A549 (cell line): ENCODE measurements at regions not wholly inside any gene's neighbourhood (a gene's known extent, or its start where the extent isn't known, plus 50 kb on each side); places are given as distances from the start of the nearest gene placed in this dataset.
A peak's percentile ranks its signal among the peaks of the same experiment; 100 is the strongest.

Source experiments
- ATAC-seq, 2 experiments: fragments of 200-7000 bp in 1 of 2; fragments of >200 bp in 1 of 2; cut with Nextera tagmentation in 1 of 2; cut with Tn5 transposase in 1 of 2; 3 replicates each; pipeline versions ENCODE4 v1.8.0 to v1.9.1; 2018 to 2020; ENCODE audit warnings: mild to moderate bottlenecking in 1 of 2, moderate library complexity in 1 of 2
- CTCF ChIA-PET: fragments of 300-600 bp; sonication (Branson Sonifier 250); formaldehyde crosslinking; extraction: SDS; loops from one replicate; lab custom pipeline; 2021; ENCODE audit warnings: antibody characterized with exemption, inconsistent platforms; lab: Yijun Ruan, JAX
- POLR2A ChIA-PET: fragments of 350-600 bp; formaldehyde crosslinking; extraction: SDS; loops from one replicate; lab custom pipeline; 2021; ENCODE audit warnings: antibody characterized with exemption, inconsistent platforms; lab: Yijun Ruan, JAX
- DNase-seq, 2 experiments: peaks; one replicate each; pipeline versions ENCODE4 v3.0.0 to v3.0.0-alpha.2; 2011 to 2016; ENCODE audit warnings: low read depth in 1 of 2, low spot score in 1 of 2
- FAIRE-seq: peaks from 2 replicates; lab custom pipeline; 2011; peaks lifted over from hg19 to GRCh38; lab: Jason Lieb, UNC
- H3K27ac ChIP-seq, 2 experiments: fragments of >200 bp; sonication (Bioruptor Twin); formaldehyde crosslinking; 3 replicates each; pipeline ENCODE4 v1.5.1; 2016 to 2017
- H3K4me1 ChIP-seq: fragments of >200 bp; sonication (Bioruptor Twin); formaldehyde crosslinking; 3 replicates; pipeline ENCODE4 v1.6.1; 2016
- H3K4me2 ChIP-seq: fragments of >200 bp; sonication (Bioruptor Twin); formaldehyde crosslinking; 3 replicates; pipeline ENCODE4 v1.6.1; 2016
- H3K4me3 ChIP-seq: fragments of >200 bp; sonication (Bioruptor Twin); formaldehyde crosslinking; 3 replicates; pipeline ENCODE4 v1.5.1; 2016
- H3K9me3 ChIP-seq: fragments of >200 bp; sonication (Bioruptor Twin); formaldehyde crosslinking; 3 replicates; pipeline ENCODE4 v1.6.1; 2016
- BHLHE40 ChIP-seq: IDR thresholded peaks from 2 replicates; pipeline ENCODE4 v1.6.1; 2012; ENCODE audit warnings: low read depth, low read length, inconsistent platforms
- CBX2 ChIP-seq: fragments of 200-600 bp; sonication (generic); IDR thresholded peaks from 2 replicates; pipeline ENCODE4 v1.6.1; 2016; ENCODE audit warnings: low read depth, mild to moderate bottlenecking, borderline replicate concordance
- FOSB ChIP-seq: fragments of 250-450 bp; sonication (Bioruptor Pico); IDR thresholded peaks from 2 replicates; pipeline ENCODE4 v1.5.0; 2020; ENCODE audit warnings: mild to moderate bottlenecking, moderate library complexity
- FOSL2 ChIP-seq, 2 experiments: fragments of 450-650 bp in 1 of 2; fragments of >200 bp in 1 of 2; sonication (Bioruptor Twin) in 1 of 2; formaldehyde crosslinking; IDR thresholded peaks; 2 replicates each; pipeline versions ENCODE4 v1.5.0 to v1.6.1; 2016 to 2020; ENCODE audit warnings: mild to moderate bottlenecking in 1 of 2, moderate library complexity in 1 of 2
- HDAC2 ChIP-seq: fragments of 200-600 bp; sonication (generic); IDR thresholded peaks from 2 replicates; pipeline ENCODE4 v1.6.1; 2016
- HOXB5 ChIP-seq: fragments of 250-450 bp; sonication (Bioruptor Pico); IDR thresholded peaks from 2 replicates; pipeline ENCODE4 v1.5.0; 2020; ENCODE audit warnings: mild to moderate bottlenecking, moderate library complexity
- JUN ChIP-seq, 2 experiments: fragments of >200 bp; sonication (Bioruptor Twin); formaldehyde crosslinking; IDR thresholded peaks; 2 replicates in 1 of 2; 3 replicates in 1 of 2; pipeline ENCODE4 v1.6.1; 2016 to 2017
- NFE2L2 ChIP-seq: fragments of 150-350 bp; conservative IDR thresholded peaks from 2 replicates; pipeline ENCODE4 v1.6.1; 2014; ENCODE audit warnings: low read length
- NR3C1 ChIP-seq: fragments of >200 bp; sonication (Bioruptor Twin); formaldehyde crosslinking; IDR thresholded peaks from 3 replicates; pipeline ENCODE4 v1.6.1; 2017
- PHF8 ChIP-seq: fragments of 200-600 bp; sonication (generic); IDR thresholded peaks from 2 replicates; pipeline ENCODE4 v1.6.1; 2016; ENCODE audit warnings: low read depth, mild to moderate bottlenecking, antibody characterized with exemption, moderate library complexity, borderline replicate concordance
- POLR2A ChIP-seq: IDR thresholded peaks from 2 replicates; pipeline ENCODE4 v1.6.1; 2012; ENCODE audit warnings: mild to moderate bottlenecking, low read length
- RAD21 ChIP-seq, 2 experiments: fragments of >200 bp in 1 of 2; sonication (Bioruptor Twin) in 1 of 2; formaldehyde crosslinking in 1 of 2; IDR thresholded peaks in 1 of 2; conservative IDR thresholded peaks in 1 of 2; 2 replicates in 1 of 2; 3 replicates in 1 of 2; pipeline ENCODE4 v1.6.1; 2012 to 2018; ENCODE audit warnings: inconsistent platforms in 1 of 2
- RNF2 ChIP-seq: fragments of 200-600 bp; sonication (generic); IDR thresholded peaks from 2 replicates; pipeline ENCODE4 v1.6.1; 2016; ENCODE audit warnings: low read depth, mild to moderate bottlenecking, antibody characterized with exemption, moderate library complexity, borderline replicate concordance
- SREBF2 ChIP-seq: fragments of 450-650 bp; IDR thresholded peaks from 2 replicates; pipeline ENCODE4 v1.6.1; 2014; ENCODE audit warnings: mild to moderate bottlenecking, moderate library complexity
- ZC3H11A ChIP-seq: fragments of 450-650 bp; IDR thresholded peaks from 2 replicates; pipeline ENCODE4 v1.6.1; 2014; ENCODE audit warnings: antibody characterized with exemption, mild to moderate bottlenecking
- ZFP36 ChIP-seq: fragments of 450-650 bp; IDR thresholded peaks from 2 replicates; pipeline ENCODE4 v1.6.1; 2014; ENCODE audit warnings: borderline replicate concordance; ENCODE audit not compliant: partially characterized antibody
- WGBS: methylation state at CpG from one replicate; pipeline ENCODE4 v1.1.6; 2017; ENCODE audit errors: missing lambda C conversion rate; 5-methylcytosine and 5-hydroxymethylcytosine counted together
- TF ChIP-seq, protein P1 (sequence below): fragments of 200-600 bp; sonication (generic); IDR thresholded peaks from 2 replicates; pipeline ENCODE4 v1.6.1; 2016; ENCODE audit warnings: antibody characterized with exemption, mild to moderate bottlenecking, moderate library complexity
- TF ChIP-seq, protein P2 (sequence below): fragments of >200 bp; sonication (Bioruptor Twin); formaldehyde crosslinking; IDR thresholded peaks from 2 replicates; pipeline ENCODE4 v1.6.1; 2016
- TF ChIP-seq, protein P3 (sequence below): fragments of >200 bp; sonication (Bioruptor Twin); formaldehyde crosslinking; IDR thresholded peaks from 3 replicates; pipeline ENCODE4 v1.5.1; 2016
- TF ChIP-seq, protein P4 (sequence below): IDR thresholded peaks from 2 replicates; pipeline ENCODE4 v1.6.1; 2012
- TF ChIP-seq, protein P5 (sequence below): fragments of 450-650 bp; IDR thresholded peaks from 2 replicates; pipeline ENCODE4 v1.6.1; 2014; ENCODE audit warnings: antibody characterized with exemption

DNA sequence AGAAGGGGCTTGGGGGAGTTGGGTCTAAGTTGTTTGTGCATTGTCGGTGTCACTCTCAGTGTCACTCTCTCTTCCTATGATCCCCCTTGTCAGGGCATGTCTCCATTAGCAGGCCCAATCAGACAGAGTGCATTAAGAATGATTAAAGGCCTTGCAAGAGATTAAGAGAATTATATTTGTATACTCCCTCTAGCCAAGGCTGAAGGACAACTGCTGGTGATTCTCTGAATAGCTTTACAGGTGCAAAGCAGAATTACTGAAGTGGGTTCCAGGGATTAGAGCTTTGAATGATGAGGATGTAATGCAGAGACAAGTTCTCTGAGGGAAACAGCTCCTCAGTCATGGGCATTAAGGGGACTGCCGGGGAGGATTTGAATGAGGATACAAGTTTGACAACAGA, 104.8 kb upstream of the LGALSL start:
- CTCF ChIA-PET: interaction anchor here (0.7 to 19.1 kb wide), 4 partner anchors 11 to 139 kb away, joined by 3 to 192 read pairs (median 6); no protein-coding TSS in a partner anchor
- Histone ChIP-seq H3K9me3 (no peaks in the 10 kb centered on the region), H3K4me1 (0 out of 3 replicates have a peak, but pooled peaks cover 3% of the 10 kb centered on the region), H3K4me2 (no peak overlapping the region), H3K4me3 (no peak overlapping the region), H3K27ac (no peak overlapping the region)
- TF ChIP-seq NFE2L2 (no peak), SREBF2 (no peak), ZC3H11A (no peak), BHLHE40 (no peak), NR3C1 (no peak)
- TF ChIP-seq, protein P1, sequence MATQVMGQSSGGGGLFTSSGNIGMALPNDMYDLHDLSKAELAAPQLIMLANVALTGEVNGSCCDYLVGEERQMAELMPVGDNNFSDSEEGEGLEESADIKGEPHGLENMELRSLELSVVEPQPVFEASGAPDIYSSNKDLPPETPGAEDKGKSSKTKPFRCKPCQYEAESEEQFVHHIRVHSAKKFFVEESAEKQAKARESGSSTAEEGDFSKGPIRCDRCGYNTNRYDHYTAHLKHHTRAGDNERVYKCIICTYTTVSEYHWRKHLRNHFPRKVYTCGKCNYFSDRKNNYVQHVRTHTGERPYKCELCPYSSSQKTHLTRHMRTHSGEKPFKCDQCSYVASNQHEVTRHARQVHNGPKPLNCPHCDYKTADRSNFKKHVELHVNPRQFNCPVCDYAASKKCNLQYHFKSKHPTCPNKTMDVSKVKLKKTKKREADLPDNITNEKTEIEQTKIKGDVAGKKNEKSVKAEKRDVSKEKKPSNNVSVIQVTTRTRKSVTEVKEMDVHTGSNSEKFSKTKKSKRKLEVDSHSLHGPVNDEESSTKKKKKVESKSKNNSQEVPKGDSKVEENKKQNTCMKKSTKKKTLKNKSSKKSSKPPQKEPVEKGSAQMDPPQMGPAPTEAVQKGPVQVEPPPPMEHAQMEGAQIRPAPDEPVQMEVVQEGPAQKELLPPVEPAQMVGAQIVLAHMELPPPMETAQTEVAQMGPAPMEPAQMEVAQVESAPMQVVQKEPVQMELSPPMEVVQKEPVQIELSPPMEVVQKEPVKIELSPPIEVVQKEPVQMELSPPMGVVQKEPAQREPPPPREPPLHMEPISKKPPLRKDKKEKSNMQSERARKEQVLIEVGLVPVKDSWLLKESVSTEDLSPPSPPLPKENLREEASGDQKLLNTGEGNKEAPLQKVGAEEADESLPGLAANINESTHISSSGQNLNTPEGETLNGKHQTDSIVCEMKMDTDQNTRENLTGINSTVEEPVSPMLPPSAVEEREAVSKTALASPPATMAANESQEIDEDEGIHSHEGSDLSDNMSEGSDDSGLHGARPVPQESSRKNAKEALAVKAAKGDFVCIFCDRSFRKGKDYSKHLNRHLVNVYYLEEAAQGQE: no peak
- TF ChIP-seq, protein P2, sequence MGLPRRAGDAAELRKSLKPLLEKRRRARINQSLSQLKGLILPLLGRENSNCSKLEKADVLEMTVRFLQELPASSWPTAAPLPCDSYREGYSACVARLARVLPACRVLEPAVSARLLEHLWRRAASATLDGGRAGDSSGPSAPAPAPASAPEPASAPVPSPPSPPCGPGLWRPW: no peak
- TF ChIP-seq, protein P3, sequence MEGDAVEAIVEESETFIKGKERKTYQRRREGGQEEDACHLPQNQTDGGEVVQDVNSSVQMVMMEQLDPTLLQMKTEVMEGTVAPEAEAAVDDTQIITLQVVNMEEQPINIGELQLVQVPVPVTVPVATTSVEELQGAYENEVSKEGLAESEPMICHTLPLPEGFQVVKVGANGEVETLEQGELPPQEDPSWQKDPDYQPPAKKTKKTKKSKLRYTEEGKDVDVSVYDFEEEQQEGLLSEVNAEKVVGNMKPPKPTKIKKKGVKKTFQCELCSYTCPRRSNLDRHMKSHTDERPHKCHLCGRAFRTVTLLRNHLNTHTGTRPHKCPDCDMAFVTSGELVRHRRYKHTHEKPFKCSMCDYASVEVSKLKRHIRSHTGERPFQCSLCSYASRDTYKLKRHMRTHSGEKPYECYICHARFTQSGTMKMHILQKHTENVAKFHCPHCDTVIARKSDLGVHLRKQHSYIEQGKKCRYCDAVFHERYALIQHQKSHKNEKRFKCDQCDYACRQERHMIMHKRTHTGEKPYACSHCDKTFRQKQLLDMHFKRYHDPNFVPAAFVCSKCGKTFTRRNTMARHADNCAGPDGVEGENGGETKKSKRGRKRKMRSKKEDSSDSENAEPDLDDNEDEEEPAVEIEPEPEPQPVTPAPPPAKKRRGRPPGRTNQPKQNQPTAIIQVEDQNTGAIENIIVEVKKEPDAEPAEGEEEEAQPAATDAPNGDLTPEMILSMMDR: no peak
- POLR2A ChIA-PET: no interaction called here
- 86% methylated on average over 2 of the region's 2 CpGs for WGBS
- ATAC-seq: no peak
- FAIRE-seq: no peak
- no peak for DNase-seq

DNA sequence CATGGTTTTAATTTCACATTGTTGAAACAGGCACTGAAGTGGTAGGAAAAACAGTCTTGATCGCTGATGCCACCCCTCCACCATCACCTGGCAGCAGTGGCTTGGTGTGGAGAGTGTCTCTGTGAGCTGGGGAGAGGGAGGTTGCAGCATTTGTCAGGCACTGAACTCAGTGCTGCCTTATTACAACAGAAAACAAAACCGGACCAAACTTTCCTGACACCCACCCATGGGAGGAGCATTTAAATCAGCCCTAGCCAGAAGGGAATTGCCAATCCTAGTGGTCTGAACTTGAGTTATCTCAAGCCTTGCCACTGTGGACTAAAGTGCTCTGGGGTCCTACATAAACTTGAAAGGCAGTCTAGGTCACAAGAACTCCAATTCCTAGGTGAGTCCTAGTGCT, 103.0 kb upstream of the LGALSL start:
- Histone ChIP-seq H3K4me2 (no peak overlapping the region), H3K9me3 (no peaks in the 10 kb centered on the region), H3K4me1 (peaks cover 14% of the 10 kb centered on the region), H3K4me3 (no peak overlapping the region), H3K27ac (no peak overlapping the region)
- ChIA-PET POLR2A (no interaction called here), CTCF (interaction anchor here (0.6 to 19.1 kb wide), 3 partner anchors 21 to 58 kb away, joined by 3 to 192 read pairs (median 3); no protein-coding TSS in a partner anchor)
- TF ChIP-seq CBX2 (no peak), HOXB5 (CRISPR knock-in tag) (no peak), RAD21 (conservative IDR thresholded peaks at IDR 0.05 in 1 of 2, IDR thresholded peaks at IDR 0.05 in 1 of 2) (no peak), ZFP36 (no peak), PHF8 (no peak)
- DNase-seq: no peak
- WGBS: 26% methylated on average over 2 of the region's 2 CpGs
- no peak for FAIRE-seq
- ATAC-seq: no peak

DNA sequence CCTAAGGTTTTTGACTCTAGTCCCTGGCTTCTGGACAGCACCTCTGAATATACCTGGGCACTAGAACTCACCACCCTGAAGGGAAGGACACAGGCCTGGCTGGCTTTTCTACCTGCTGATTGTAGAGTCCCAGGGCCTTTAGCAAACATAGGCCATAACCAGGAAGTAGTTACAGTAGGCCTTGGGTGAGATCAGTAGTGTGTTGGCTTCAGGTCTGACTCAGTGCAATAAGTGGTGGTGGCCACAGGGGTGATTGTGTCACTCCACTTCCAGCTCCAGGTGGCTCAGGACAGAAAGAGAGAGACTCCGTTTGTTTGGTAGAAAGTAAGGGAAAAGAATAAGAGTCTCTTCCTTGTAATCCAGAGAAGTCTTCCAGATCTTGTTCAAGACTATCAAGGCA, 101.7 kb upstream of the LGALSL start:
- TF ChIP-seq POLR2A: no peak
- TF ChIP-seq BHLHE40: no peak
- TF ChIP-seq JUN (IDR thresholded peaks at IDR 0.05): no peak
- TF ChIP-seq RNF2: no peak
- no peak for TF ChIP-seq HDAC2
- no peak for TF ChIP-seq FOSL2 (IDR thresholded peaks at IDR 0.05)
- no peak for TF ChIP-seq FOSL2 (CRISPR knock-in tag; IDR thresholded peaks at IDR 0.05)
- TF ChIP-seq, protein P4, sequence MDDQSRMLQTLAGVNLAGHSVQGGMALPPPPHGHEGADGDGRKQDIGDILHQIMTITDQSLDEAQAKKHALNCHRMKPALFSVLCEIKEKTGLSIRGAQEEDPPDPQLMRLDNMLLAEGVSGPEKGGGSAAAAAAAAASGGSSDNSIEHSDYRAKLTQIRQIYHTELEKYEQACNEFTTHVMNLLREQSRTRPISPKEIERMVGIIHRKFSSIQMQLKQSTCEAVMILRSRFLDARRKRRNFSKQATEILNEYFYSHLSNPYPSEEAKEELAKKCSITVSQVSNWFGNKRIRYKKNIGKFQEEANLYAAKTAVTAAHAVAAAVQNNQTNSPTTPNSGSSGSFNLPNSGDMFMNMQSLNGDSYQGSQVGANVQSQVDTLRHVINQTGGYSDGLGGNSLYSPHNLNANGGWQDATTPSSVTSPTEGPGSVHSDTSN: no peak
- no peak for TF ChIP-seq FOSB (CRISPR knock-in tag)
- TF ChIP-seq PHF8: no peak
- no peak for TF ChIP-seq NFE2L2
- TF ChIP-seq, protein P5, sequence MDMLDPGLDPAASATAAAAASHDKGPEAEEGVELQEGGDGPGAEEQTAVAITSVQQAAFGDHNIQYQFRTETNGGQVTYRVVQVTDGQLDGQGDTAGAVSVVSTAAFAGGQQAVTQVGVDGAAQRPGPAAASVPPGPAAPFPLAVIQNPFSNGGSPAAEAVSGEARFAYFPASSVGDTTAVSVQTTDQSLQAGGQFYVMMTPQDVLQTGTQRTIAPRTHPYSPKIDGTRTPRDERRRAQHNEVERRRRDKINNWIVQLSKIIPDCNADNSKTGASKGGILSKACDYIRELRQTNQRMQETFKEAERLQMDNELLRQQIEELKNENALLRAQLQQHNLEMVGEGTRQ: no peak
- no peak for TF ChIP-seq CBX2
- peak in 1 of 2 experiments; percentile 21 for DNase-seq
- no peak for FAIRE-seq
- CTCF ChIA-PET: interaction anchor here (1.4 to 19.1 kb wide), 3 partner anchors 22 to 136 kb away, joined by 3 to 192 read pairs (median 10); no protein-coding TSS in a partner anchor
- 79% methylated on average over 1 of the region's 1 CpG for WGBS
- Histone ChIP-seq H3K27ac (no peak overlapping the region), H3K4me2 (no peak overlapping the region), H3K4me1 (peaks cover 11% of the 10 kb centered on the region), H3K4me3 (no peak overlapping the region), H3K9me3 (no peaks in the 10 kb centered on the region)
- POLR2A ChIA-PET: no interaction called here
- no peak for ATAC-seq
